Cardiac muscle cell (in vitro differentiated cells and primary cell): ENCODE measurements at regions not wholly inside any gene's neighbourhood (a gene's known extent, or its start where the extent isn't known, plus 50 kb on each side); places are given as distances from the start of the nearest gene placed in this dataset.
"Not testable (repeated sequence)": the region's sequence is repeated elsewhere in the genome, so short reads cannot be mapped to it uniquely, and the experiment has no call there.

Experiments used
- DNase-seq, 2 donors: peaks; one replicate each; pipeline versions ENCODE4 v3.0.0 to v3.0.0-alpha.2; 2010 to 2017; ENCODE audit warnings: low read depth in 1 of 2, low spot score in 1 of 2
- H3K27ac ChIP-seq: fragments of 200-600 bp; sonication (generic); 2 replicates; pipeline ENCODE4 v1.5.1; 2016
- H3K27me3 ChIP-seq: fragments of 200-600 bp; sonication (generic); 2 replicates; pipeline ENCODE4 v1.6.0; 2016; ENCODE audit warnings: control low read depth
- H3K36me3 ChIP-seq: fragments of 200-600 bp; sonication (generic); 2 replicates; pipeline ENCODE4 v1.5.1; 2016; ENCODE audit warnings: control low read depth
- H3K4me1 ChIP-seq: fragments of 200-600 bp; sonication (generic); 2 replicates; pipeline ENCODE4 v1.8.1; 2017; ENCODE audit warnings: low read depth, mild to moderate bottlenecking, mixed run types
- H3K4me3 ChIP-seq: fragments of 200-600 bp; sonication (generic); 2 replicates; pipeline ENCODE4 v1.5.1; 2016; ENCODE audit warnings: mild to moderate bottlenecking
- H3K9me3 ChIP-seq: fragments of 200-600 bp; sonication (generic); 2 replicates; pipeline ENCODE4 v1.5.1; 2017; ENCODE audit warnings: low read depth, mild to moderate bottlenecking, control low read depth
- TF ChIP-seq, protein P1 (sequence below): IDR thresholded peaks from 2 replicates; pipeline ENCODE4 v1.5.1; 2012; ENCODE audit warnings: low read depth, mild to moderate bottlenecking, low read length

GRCh38 chr6:67030861-67031260 lies 1323.8 kb upstream of the EYS start:
- Histone ChIP-seq H3K4me1 (no peaks in the 10 kb centered on the region), H3K4me3 (no peak overlapping the region), H3K36me3 (no peaks in the 10 kb centered on the region), H3K27ac (no peak overlapping the region), H3K27me3 (no peaks in the 10 kb centered on the region), H3K9me3 (no peaks in the 10 kb centered on the region)
- TF ChIP-seq, protein P1, sequence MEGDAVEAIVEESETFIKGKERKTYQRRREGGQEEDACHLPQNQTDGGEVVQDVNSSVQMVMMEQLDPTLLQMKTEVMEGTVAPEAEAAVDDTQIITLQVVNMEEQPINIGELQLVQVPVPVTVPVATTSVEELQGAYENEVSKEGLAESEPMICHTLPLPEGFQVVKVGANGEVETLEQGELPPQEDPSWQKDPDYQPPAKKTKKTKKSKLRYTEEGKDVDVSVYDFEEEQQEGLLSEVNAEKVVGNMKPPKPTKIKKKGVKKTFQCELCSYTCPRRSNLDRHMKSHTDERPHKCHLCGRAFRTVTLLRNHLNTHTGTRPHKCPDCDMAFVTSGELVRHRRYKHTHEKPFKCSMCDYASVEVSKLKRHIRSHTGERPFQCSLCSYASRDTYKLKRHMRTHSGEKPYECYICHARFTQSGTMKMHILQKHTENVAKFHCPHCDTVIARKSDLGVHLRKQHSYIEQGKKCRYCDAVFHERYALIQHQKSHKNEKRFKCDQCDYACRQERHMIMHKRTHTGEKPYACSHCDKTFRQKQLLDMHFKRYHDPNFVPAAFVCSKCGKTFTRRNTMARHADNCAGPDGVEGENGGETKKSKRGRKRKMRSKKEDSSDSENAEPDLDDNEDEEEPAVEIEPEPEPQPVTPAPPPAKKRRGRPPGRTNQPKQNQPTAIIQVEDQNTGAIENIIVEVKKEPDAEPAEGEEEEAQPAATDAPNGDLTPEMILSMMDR, result no peak
- DNase-seq, result no peak

DNA sequence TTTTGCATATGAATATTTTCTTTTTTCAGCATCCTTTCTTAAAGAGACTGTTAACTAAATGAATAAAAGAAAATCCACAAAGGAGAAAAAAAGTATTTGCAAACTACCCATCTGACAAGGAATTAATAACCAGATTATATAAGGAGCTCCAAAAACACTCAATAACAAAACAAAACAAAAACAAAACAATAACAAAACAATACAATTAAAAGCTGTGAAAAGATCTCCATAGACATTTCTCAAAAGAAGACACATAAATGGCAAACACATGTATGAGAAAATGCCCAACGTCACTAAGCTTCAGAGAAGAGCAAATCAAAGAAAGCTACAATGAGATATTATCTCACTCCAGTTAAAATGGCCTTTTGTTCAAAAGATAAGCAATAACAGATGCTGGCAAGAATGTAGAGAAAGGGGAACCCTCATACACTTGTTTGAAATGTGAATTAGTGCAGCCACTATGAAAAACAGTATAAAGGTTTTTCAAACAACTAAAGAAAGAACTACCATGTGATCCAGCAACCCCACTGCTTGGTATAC lies 1310.0 kb upstream of the EYS start:
- H3K4me1 ChIP-seq, result no peaks in the 10 kb centered on the region
- TF ChIP-seq, protein P1, result no peak
- H3K27me3 ChIP-seq, result no peaks in the 10 kb centered on the region
- H3K36me3 ChIP-seq, result no peaks in the 10 kb centered on the region
- DNase-seq, result no peak
- no peaks in the 10 kb centered on the region for H3K9me3 ChIP-seq
- H3K4me3 ChIP-seq, result no peak overlapping the region
- H3K27ac ChIP-seq, result no peak overlapping the region

DNA sequence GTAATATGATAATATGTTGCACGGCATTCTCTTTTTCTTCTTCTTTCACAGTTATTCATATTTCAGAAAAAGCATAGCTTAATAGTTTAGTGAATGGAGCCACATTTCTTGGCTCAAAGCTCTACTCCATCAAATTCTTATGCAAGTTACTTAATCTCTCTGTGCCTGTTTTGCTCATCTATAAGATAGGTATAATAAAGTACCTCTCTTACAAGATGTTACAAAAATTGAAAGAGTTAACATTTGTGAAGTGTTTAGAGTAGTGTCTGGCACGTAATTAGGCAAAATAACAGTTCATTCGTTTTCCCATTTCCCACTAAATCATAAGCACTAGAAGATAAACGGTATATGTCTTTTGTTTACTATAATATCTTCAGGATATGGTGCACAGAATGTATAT lies 1304.4 kb upstream of the EYS start:
- no peaks in the 10 kb centered on the region for H3K36me3 ChIP-seq
- no peaks in the 10 kb centered on the region for H3K9me3 ChIP-seq
- TF ChIP-seq, protein P1, result no peak
- no peaks in the 10 kb centered on the region for H3K4me1 ChIP-seq
- H3K27ac ChIP-seq, result no peak overlapping the region
- no peaks in the 10 kb centered on the region for H3K27me3 ChIP-seq
- H3K4me3 ChIP-seq, result no peak overlapping the region
- no peak for DNase-seq

- TF ChIP-seq, protein P1, result no peak
- Histone ChIP-seq H3K36me3 (no peaks in the 10 kb centered on the region), H3K27ac (no peak overlapping the region), H3K9me3 (no peaks in the 10 kb centered on the region), H3K27me3 (no peaks in the 10 kb centered on the region), H3K4me1 (no peaks in the 10 kb centered on the region), H3K4me3 (no peak overlapping the region)
- DNase-seq, result no peak
Measured at GRCh38 chr6:67009818-67010217, 1302.8 kb upstream of the EYS start.

- Histone ChIP-seq H3K4me1 (no peaks in the 10 kb centered on the region), H3K27ac (no peak overlapping the region), H3K36me3 (no peaks in the 10 kb centered on the region), H3K9me3 (no peaks in the 10 kb centered on the region), H3K4me3 (no peak overlapping the region), H3K27me3 (no peaks in the 10 kb centered on the region)
- no peak for DNase-seq
- TF ChIP-seq, protein P1, result no peak
Measured at GRCh38 chr6:67003844-67004243, 1296.8 kb upstream of the EYS start.

DNA sequence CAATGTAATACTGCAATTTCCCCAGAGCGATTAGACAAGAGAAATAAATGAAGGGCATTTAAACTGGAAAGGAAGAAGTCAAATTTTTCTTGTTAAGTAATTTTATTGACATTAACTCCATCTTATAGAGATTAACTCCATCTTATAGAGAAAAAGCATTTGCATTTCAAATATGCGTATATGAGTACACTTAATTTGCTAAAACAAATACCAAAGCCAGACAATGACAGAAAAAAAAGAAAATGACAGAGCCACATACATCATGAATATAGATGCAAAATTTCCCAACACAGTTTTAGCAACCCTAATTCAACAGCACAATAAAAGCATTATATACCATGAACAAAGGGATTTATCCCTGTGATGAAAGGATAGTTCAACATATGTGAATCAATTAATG lies 1293.1 kb upstream of the EYS start:
- no peaks in the 10 kb centered on the region for H3K36me3 ChIP-seq
- H3K4me1 ChIP-seq, result no peaks in the 10 kb centered on the region
- TF ChIP-seq, protein P1, result no peak
- H3K4me3 ChIP-seq, result no peak overlapping the region
- no peak for DNase-seq
- H3K27me3 ChIP-seq, result no peaks in the 10 kb centered on the region
- H3K27ac ChIP-seq, result no peak overlapping the region
- no peaks in the 10 kb centered on the region for H3K9me3 ChIP-seq

GRCh38 chr6:66997579-66997978 lies 1290.6 kb upstream of the EYS start:
- H3K27ac ChIP-seq, H3K27me3 ChIP-seq, H3K4me3 ChIP-seq, H3K4me1 ChIP-seq, H3K36me3 ChIP-seq, DNase-seq, H3K9me3 ChIP-seq: not testable (repeated sequence)
